Activated naive CD4-positive, alpha-beta T cell treated with anti-CD3 and anti-CD28 coated beads, Interleukin-2, amount 10 ng/mL, durations not matched to agents 7 days and 5 days (primary cell): ENCODE measurements at regions not wholly inside any gene's neighbourhood (a gene's known extent, or its start where the extent isn't known, plus 50 kb on each side); places are given as distances from the start of the nearest gene placed in this dataset.
"Not testable (repeated sequence)": the region's sequence is repeated elsewhere in the genome, so short reads cannot be mapped to it uniquely, and the experiment has no call there.

Source experiments
- CTCF ChIA-PET: fragments of 350-600 bp; sonication (Branson Sonifier 250); formaldehyde crosslinking; loops from one replicate; lab custom pipeline; 2021; ENCODE audit warnings: antibody characterized with exemption; lab: Charles Lee
- DNase-seq: peaks from one replicate; pipeline ENCODE4 v3.0.0-alpha.2; 2020
- H3K27ac Mint-ChIP-seq: one replicate; pipeline ENCODE4 v1.8.0; 2021; ENCODE audit warnings: mild to moderate bottlenecking, moderate library complexity, mixed read lengths
- H3K27me3 Mint-ChIP-seq: one replicate; pipeline ENCODE4 v1.8.0; 2021; ENCODE audit warnings: mild to moderate bottlenecking, mixed read lengths
- H3K36me3 Mint-ChIP-seq: one replicate; pipeline ENCODE4 v1.8.0; 2021; ENCODE audit warnings: mixed read lengths
- H3K4me1 Mint-ChIP-seq: one replicate; pipeline ENCODE4 v1.8.0; 2021; ENCODE audit warnings: mixed read lengths
- H3K4me3 Mint-ChIP-seq: one replicate; pipeline ENCODE4 v1.8.0; 2021; ENCODE audit warnings: mild to moderate bottlenecking, moderate library complexity, mixed read lengths
- H3K9me3 Mint-ChIP-seq: one replicate; pipeline ENCODE4 v1.8.0; 2021; ENCODE audit warnings: mixed read lengths

DNA sequence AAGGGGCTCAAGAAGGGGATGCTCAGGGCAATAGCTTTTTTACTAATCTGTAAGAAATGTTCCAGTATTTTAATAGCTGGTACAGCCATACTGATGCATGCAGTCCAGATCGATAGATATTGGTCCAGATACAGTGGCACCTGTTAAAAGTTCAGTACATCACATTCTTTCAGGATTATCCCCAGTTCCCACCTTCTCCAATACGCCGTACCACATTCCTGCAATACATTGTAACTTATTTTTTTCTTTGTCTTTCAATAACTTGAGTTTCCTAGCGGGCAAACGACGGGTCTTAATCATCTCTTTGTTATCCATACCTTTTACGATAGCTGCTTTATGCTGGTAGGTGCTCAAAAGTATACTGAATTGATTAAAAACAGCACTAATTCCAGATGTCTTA lies 136.1 kb upstream of the NBPF19 start:
- not testable (repeated sequence) for H3K4me1 Mint-ChIP-seq, H3K27ac Mint-ChIP-seq, H3K4me3 Mint-ChIP-seq

DNA sequence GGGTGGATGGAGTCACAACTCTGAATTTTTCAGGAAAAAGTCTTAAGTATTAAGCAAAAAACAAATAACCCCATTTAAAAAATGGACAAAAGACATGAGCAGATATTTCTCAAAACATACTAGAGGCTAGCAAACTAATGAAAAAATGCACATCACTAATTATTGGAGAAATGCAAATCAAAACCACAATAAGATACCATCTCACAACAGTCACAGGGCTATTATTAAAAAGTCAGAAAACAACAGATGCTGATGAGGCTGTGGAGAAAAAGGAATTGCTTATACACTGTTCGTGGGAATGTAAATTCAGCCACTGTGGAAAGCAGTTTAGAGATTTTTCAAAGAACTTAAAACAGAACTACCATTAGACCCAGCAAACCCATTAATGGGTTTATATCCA lies 125.4 kb upstream of the NBPF19 start:
- H3K4me1 Mint-ChIP-seq, H3K9me3 Mint-ChIP-seq, H3K27ac Mint-ChIP-seq, H3K4me3 Mint-ChIP-seq, H3K36me3 Mint-ChIP-seq, DNase-seq, H3K27me3 Mint-ChIP-seq, CTCF ChIA-PET: not testable (repeated sequence)

More for the DNA sequence above, 136.1 kb upstream of the NBPF19 start:
- H3K9me3 Mint-ChIP-seq, CTCF ChIA-PET, DNase-seq, H3K36me3 Mint-ChIP-seq, H3K27me3 Mint-ChIP-seq: not testable (repeated sequence)

GRCh38 chr1:149352205-149352604 lies 122.6 kb upstream of the NBPF19 start:
- H3K4me3 Mint-ChIP-seq, H3K36me3 Mint-ChIP-seq, H3K4me1 Mint-ChIP-seq, H3K9me3 Mint-ChIP-seq, CTCF ChIA-PET, H3K27ac Mint-ChIP-seq, DNase-seq, H3K27me3 Mint-ChIP-seq: not testable (repeated sequence)

GRCh38 chr1:149354579-149354978 lies 120.3 kb upstream of the NBPF19 start:
- H3K27me3 Mint-ChIP-seq, H3K36me3 Mint-ChIP-seq, H3K27ac Mint-ChIP-seq, H3K9me3 Mint-ChIP-seq, H3K4me3 Mint-ChIP-seq, H3K4me1 Mint-ChIP-seq, CTCF ChIA-PET, DNase-seq: not testable (repeated sequence)

DNA sequence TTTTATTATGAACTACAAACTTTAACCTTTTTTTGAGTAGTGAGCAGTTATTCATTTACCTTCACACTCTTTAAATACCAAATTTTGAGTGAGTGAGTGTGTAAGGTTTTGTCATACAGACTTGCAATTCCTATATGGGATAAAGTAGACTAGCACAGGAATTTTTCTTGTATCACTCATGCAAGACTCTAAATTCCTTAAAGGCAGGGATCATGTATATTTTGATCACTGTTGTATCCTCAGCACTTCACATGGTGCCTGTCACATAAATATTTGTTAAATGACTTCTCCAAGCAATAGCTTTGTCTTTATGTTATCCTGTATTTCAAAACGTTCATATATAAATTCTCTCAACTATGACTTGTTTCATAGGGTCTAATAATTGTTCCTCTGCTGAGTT lies 119.1 kb upstream of the NBPF19 start:
- DNase-seq, CTCF ChIA-PET, H3K4me3 Mint-ChIP-seq, H3K4me1 Mint-ChIP-seq, H3K36me3 Mint-ChIP-seq, H3K27me3 Mint-ChIP-seq, H3K9me3 Mint-ChIP-seq, H3K27ac Mint-ChIP-seq: not testable (repeated sequence)

DNA sequence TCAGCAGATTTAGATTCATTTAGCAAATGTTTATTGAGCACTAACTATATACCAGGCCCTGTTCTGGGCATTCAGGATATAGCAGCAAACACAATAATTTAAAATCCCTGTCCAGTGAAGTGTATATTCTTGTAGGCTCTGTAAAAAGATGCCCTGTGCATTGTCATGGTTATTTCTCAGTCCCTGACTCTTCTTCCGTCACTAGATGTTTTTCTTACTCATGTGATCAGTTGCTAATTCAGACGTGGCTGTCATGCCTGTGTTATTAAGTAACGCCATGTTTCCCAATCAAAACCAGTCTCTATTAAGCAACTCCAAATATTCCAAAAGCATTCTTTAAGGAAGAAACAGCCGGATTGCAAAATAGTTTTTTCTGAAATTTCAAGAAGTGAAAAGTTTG lies 118.7 kb upstream of the NBPF19 start:
- H3K27me3 Mint-ChIP-seq, H3K36me3 Mint-ChIP-seq, H3K9me3 Mint-ChIP-seq, H3K4me1 Mint-ChIP-seq, DNase-seq, CTCF ChIA-PET, H3K4me3 Mint-ChIP-seq, H3K27ac Mint-ChIP-seq: not testable (repeated sequence)

- H3K9me3 Mint-ChIP-seq, H3K36me3 Mint-ChIP-seq, H3K4me3 Mint-ChIP-seq, DNase-seq, H3K27me3 Mint-ChIP-seq, CTCF ChIA-PET, H3K27ac Mint-ChIP-seq, H3K4me1 Mint-ChIP-seq: not testable (repeated sequence)
Observed at GRCh38 chr1:149360351-149360750, 114.5 kb upstream of the NBPF19 start.

- H3K4me1 Mint-ChIP-seq, H3K4me3 Mint-ChIP-seq, DNase-seq, CTCF ChIA-PET, H3K27ac Mint-ChIP-seq, H3K36me3 Mint-ChIP-seq, H3K27me3 Mint-ChIP-seq, H3K9me3 Mint-ChIP-seq: not testable (repeated sequence)
Observed at GRCh38 chr1:149361310-149361709, 113.5 kb upstream of the NBPF19 start.

- H3K27ac Mint-ChIP-seq, DNase-seq, H3K9me3 Mint-ChIP-seq, H3K36me3 Mint-ChIP-seq, H3K27me3 Mint-ChIP-seq, H3K4me3 Mint-ChIP-seq, CTCF ChIA-PET, H3K4me1 Mint-ChIP-seq: not testable (repeated sequence)
Observed at GRCh38 chr1:149364188-149364981, 110.5 kb upstream of the NBPF19 start.

DNA sequence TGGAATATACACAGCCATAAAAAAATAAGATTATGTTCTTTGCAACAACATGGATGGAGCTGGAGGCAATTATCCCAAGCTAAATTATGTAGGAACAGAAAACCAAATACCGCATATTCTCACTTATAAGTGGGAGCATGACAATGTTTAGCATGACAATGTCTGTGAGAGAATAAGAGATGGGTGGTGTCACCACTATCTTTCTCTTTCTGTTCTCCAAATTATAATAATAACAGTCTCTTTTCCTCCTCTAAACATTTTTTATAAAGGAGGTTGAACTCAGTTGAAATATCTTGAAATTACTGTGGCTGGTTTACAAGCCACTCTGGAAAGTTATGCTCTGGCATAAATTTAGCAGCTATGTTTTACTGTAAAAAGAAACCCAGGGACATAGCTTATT lies 108.4 kb upstream of the NBPF19 start:
- H3K4me3 Mint-ChIP-seq, H3K36me3 Mint-ChIP-seq, CTCF ChIA-PET, H3K27ac Mint-ChIP-seq, H3K9me3 Mint-ChIP-seq, H3K27me3 Mint-ChIP-seq, DNase-seq, H3K4me1 Mint-ChIP-seq: not testable (repeated sequence)

DNA sequence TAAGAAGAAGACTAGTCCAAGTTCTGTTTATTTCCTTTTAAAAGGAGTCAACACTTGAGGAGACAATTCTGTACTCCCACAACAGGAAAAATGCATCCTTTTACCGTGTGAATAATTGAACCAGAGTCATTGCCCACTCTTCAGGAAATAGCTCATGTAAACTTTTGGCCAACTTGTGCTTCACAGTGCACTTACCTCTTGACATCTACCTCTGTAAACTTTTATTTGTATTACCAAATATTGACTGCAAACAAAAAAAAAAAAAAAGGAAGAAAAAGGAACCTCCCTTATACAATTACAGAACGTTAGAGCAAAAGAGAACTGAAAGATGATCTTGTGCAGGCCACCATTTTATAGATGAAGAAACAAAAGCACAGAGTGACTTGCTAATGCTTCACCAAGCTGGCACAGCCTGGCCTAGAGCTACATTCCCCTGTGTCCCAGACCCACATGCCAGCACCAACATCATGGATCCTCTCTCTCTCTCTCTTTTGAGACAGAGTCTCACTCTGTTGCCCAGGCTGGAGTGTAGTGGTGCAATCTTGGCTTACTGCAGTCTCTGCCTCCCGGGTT lies 107.3 kb upstream of the NBPF19 start:
- H3K9me3 Mint-ChIP-seq, H3K4me1 Mint-ChIP-seq, DNase-seq, CTCF ChIA-PET, H3K36me3 Mint-ChIP-seq, H3K27me3 Mint-ChIP-seq, H3K4me3 Mint-ChIP-seq, H3K27ac Mint-ChIP-seq: not testable (repeated sequence)

GRCh38 chr1:149368337-149368736 lies 106.5 kb upstream of the NBPF19 start:
- H3K27ac Mint-ChIP-seq, H3K27me3 Mint-ChIP-seq, CTCF ChIA-PET: not testable (repeated sequence)

DNA sequence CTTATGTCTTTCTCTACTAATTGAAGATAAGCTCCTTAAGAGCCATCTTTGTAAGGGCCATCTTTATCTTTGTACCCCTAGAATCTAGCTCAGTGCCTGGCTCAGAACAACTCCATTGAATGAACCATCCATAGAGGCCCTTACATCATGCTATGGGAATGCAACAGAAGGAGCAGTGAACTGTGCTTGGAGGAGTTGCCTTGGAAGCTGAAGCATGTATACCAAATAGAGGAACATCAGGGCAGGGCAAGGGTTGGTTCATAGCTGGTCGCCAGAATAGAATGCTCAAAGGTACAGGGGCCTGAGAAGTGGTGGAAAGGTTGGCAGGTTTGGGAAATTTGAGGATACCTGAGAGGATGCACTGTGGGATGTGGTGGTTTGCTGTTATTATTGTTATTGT lies 105.8 kb upstream of the NBPF19 start:
- H3K27ac Mint-ChIP-seq, H3K36me3 Mint-ChIP-seq, DNase-seq, H3K27me3 Mint-ChIP-seq, H3K9me3 Mint-ChIP-seq, CTCF ChIA-PET, H3K4me1 Mint-ChIP-seq, H3K4me3 Mint-ChIP-seq: not testable (repeated sequence)

More at GRCh38 chr1:149368337-149368736, 106.5 kb upstream of the NBPF19 start:
- not testable (repeated sequence) for DNase-seq, H3K4me3 Mint-ChIP-seq, H3K4me1 Mint-ChIP-seq, H3K36me3 Mint-ChIP-seq, H3K9me3 Mint-ChIP-seq

DNA sequence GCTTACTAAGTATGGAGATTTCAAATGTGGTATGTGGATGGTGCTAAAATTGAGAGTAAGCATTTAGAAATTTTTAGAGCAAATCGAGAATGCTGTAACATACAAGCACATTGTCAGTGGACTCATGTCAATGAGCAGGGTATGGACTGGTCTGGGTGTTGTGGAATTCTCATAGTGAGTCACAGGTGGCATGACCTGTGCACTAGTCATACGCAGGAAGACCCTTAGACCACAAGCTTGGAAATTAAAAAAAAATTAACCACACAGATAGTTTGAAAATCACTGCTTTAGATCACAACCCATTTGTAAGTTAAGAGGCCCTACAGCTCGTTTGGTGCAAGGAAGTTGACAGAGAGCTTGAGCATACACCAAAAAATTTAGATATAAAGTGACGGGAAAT lies 102.9 kb upstream of the NBPF19 start:
- H3K27me3 Mint-ChIP-seq, H3K9me3 Mint-ChIP-seq, H3K4me1 Mint-ChIP-seq, H3K27ac Mint-ChIP-seq, CTCF ChIA-PET, H3K4me3 Mint-ChIP-seq, H3K36me3 Mint-ChIP-seq, DNase-seq: not testable (repeated sequence)

- H3K27me3 Mint-ChIP-seq, H3K4me3 Mint-ChIP-seq, H3K36me3 Mint-ChIP-seq, CTCF ChIA-PET, H3K9me3 Mint-ChIP-seq, H3K4me1 Mint-ChIP-seq: not testable (repeated sequence)
- DNase-seq, result peak; percentile 27
- peak overlapping the region; percentile 75 for H3K27ac Mint-ChIP-seq
Observed at GRCh38 chr1:149378462-149378861, 96.4 kb upstream of the NBPF19 start.
